A673 (cell line): ENCODE measurements at regions not wholly inside any gene's neighbourhood (a gene's known extent, or its start where the extent isn't known, plus 50 kb on each side); places are given as distances from the start of the nearest gene placed in this dataset.

ENCODE experiments used
- BruUV-seq: library from RNA; stranded (reverse); fragments of 400-500 nt; replicated peaks from 2 replicates; lab custom pipeline; 2021; lab: Mats Ljungman, UMichigan
- CTCF ChIA-PET: fragments of 300-600 bp; sonication (Branson Sonifier 250); formaldehyde crosslinking; loops from one replicate; lab custom pipeline; 2022; ENCODE audit warnings: antibody characterized with exemption; lab: Charles Lee
- POLR2A ChIA-PET: fragments of 300-600 bp; sonication (Branson Sonifier 250); formaldehyde crosslinking; loops from one replicate; lab custom pipeline; 2022; ENCODE audit warnings: antibody characterized with exemption; ENCODE audit not compliant: low non-redundant PET; lab: Charles Lee
- DNase-seq: peaks from one replicate; pipeline ENCODE4 v3.0.0-alpha.2; 2015; ENCODE audit warnings: low spot score
- H3K27ac ChIP-seq: fragments of 200-600 bp; sonication (generic); 2 replicates; pipeline ENCODE4 v1.5.1; 2016; ENCODE audit warnings: mixed run types, low read depth, mild to moderate bottlenecking, mixed read lengths, antibody characterized with exemption, low read length; ENCODE audit not compliant: poor library complexity, severe bottlenecking
- H3K27me3 ChIP-seq: fragments of 200-600 bp; sonication (generic); replicated peaks from 2 replicates; pipeline ENCODE4 v1.6.1; 2017; ENCODE audit warnings: mixed run types, low read depth, mild to moderate bottlenecking, mixed read lengths, antibody characterized with exemption, low read length; ENCODE audit not compliant: insufficient read depth, poor library complexity
- H3K36me3 ChIP-seq: fragments of 200-600 bp; sonication (generic); 2 replicates; pipeline ENCODE4 v1.6.1; 2016; ENCODE audit warnings: mixed run types, mild to moderate bottlenecking, mixed read lengths, antibody characterized with exemption, low read length; ENCODE audit not compliant: insufficient read depth, poor library complexity, severe bottlenecking
- H3K4me1 ChIP-seq: fragments of 200-600 bp; sonication (generic); 2 replicates; pipeline ENCODE4 v1.6.1; 2017; ENCODE audit warnings: mixed run types, mild to moderate bottlenecking, mixed read lengths, antibody characterized with exemption, low read length; ENCODE audit not compliant: insufficient read depth, poor library complexity, severe bottlenecking
- H3K4me3 ChIP-seq: fragments of 200-600 bp; sonication (generic); 2 replicates; pipeline ENCODE4 v1.5.1; 2016; ENCODE audit warnings: low read depth, mixed run types, mild to moderate bottlenecking, mixed read lengths, low read length; ENCODE audit not compliant: poor library complexity, severe bottlenecking
- H3K9me3 ChIP-seq: fragments of 200-600 bp; sonication (generic); 2 replicates; pipeline ENCODE4 v1.6.1; 2016; ENCODE audit warnings: mixed run types, low read depth, mild to moderate bottlenecking, mixed read lengths, antibody characterized with exemption, low read length; ENCODE audit not compliant: poor library complexity, severe bottlenecking
- EZH2 ChIP-seq: fragments of 200-600 bp; sonication (generic); IDR thresholded peaks from 2 replicates; pipeline ENCODE4 v1.6.1; 2017; ENCODE audit warnings: borderline replicate concordance, low read depth, mild to moderate bottlenecking, mixed read lengths, antibody characterized with exemption, low read length; ENCODE audit not compliant: poor library complexity, severe bottlenecking
- intact Hi-C: fragments of 100-400 bp; cut with micrococcal nuclease; formaldehyde crosslinking; loops from one replicate; pipeline ENCODE4 v1.10.0; 2022; ENCODE audit not compliant: unreplicated experiment
- TF ChIP-seq, protein P1 (sequence below): fragments of 300-800, 200-600 bp; sonication (generic); conservative IDR thresholded peaks from 2 replicates; pipeline ENCODE4 v1.5.1; 2017; ENCODE audit warnings: low read depth, mild to moderate bottlenecking, antibody characterized with exemption, low read length, moderate library complexity, mixed read lengths

DNA sequence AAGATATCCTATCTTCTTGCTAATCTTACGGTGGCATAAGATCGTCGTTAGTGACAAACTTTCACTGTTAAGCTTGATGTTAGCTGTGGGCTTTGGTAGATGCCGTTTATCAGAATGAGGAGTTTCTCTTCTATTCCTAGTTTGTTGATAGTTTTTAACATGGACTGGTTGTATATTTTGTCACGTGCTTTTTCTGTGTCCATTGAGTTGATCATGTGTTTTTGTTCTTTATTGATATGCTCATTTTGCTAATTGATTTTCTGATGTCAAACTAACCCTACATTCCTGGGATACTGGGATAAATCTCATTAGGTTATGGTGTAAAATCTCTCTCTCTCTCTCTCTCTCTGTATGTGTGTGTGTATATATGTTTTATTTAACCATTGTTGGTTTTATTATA lies 545.1 kb downstream of the AACS start:
- Histone ChIP-seq H3K9me3 (no peaks in the 10 kb centered on the region), H3K4me3 (no peak overlapping the region), H3K4me1 (no peaks in the 10 kb centered on the region), H3K27me3 (no peaks in the 10 kb centered on the region), H3K27ac (no peak overlapping the region), H3K36me3 (no peaks in the 10 kb centered on the region)
- ChIA-PET POLR2A (no interaction called here), CTCF (no interaction called here)
- DNase-seq: no peak
- TF ChIP-seq EZH2: no peak
- TF ChIP-seq, protein P1, sequence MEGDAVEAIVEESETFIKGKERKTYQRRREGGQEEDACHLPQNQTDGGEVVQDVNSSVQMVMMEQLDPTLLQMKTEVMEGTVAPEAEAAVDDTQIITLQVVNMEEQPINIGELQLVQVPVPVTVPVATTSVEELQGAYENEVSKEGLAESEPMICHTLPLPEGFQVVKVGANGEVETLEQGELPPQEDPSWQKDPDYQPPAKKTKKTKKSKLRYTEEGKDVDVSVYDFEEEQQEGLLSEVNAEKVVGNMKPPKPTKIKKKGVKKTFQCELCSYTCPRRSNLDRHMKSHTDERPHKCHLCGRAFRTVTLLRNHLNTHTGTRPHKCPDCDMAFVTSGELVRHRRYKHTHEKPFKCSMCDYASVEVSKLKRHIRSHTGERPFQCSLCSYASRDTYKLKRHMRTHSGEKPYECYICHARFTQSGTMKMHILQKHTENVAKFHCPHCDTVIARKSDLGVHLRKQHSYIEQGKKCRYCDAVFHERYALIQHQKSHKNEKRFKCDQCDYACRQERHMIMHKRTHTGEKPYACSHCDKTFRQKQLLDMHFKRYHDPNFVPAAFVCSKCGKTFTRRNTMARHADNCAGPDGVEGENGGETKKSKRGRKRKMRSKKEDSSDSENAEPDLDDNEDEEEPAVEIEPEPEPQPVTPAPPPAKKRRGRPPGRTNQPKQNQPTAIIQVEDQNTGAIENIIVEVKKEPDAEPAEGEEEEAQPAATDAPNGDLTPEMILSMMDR: no peak
- no TSS peak for BruUV-seq
- intact Hi-C loops: no loop called here

DNA sequence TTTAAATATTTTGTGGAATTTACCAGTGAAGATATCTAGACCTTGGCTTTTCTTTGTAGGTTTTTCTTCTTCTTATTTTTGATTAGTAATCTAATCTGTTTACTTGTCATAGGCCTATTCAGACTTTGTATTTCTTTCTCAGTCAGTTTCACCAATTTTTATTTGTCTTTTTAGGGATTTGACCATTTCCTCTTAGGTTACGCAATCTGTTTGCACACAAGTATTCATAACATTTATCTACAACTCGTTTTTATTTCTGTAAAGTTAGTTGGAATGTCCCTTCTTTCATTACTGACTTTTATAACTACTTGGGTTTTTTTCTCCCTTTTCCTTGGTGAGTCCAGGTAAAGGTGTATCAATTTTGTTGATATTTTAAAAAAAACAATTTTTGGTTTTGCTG lies 545.7 kb downstream of the AACS start:
- Histone ChIP-seq H3K4me1 (no peaks in the 10 kb centered on the region), H3K27ac (no peak overlapping the region), H3K4me3 (no peak overlapping the region), H3K9me3 (no peaks in the 10 kb centered on the region), H3K27me3 (no peaks in the 10 kb centered on the region), H3K36me3 (no peaks in the 10 kb centered on the region)
- BruUV-seq: no TSS peak
- TF ChIP-seq EZH2: no peak
- TF ChIP-seq, protein P1: no peak
- ChIA-PET CTCF (no interaction called here), POLR2A (no interaction called here)
- intact Hi-C loops: no loop called here
- no peak for DNase-seq

DNA sequence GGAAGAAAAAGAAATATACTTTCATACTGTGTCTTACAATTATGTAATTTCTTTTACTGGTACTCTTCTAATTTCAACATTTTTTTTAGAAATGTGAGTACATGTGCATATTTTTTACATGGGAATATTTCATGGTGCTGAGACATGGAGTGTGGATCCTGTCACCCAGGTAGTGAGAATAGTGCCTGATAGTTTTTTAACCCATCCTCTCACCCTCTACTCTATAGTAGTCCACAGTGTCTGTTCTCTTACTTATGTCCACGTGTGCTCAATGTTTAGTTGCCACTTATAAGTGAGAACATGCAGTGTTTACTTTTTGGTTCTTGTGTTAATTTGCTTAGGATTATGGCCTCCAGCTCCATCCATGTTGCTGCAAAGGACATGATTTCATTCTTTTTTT lies 548.8 kb downstream of the AACS start:
- Histone ChIP-seq H3K36me3 (no peaks in the 10 kb centered on the region), H3K4me3 (no peak overlapping the region), H3K27me3 (no peaks in the 10 kb centered on the region), H3K27ac (no peak overlapping the region), H3K9me3 (no peaks in the 10 kb centered on the region), H3K4me1 (no peaks in the 10 kb centered on the region)
- DNase-seq: no peak
- ChIA-PET CTCF (no interaction called here), POLR2A (no interaction called here)
- no peak for TF ChIP-seq EZH2
- TF ChIP-seq, protein P1: no peak
- no TSS peak for BruUV-seq
- intact Hi-C loops: no loop called here
